ENCODE measurements at regions not wholly inside any gene's neighbourhood (a gene's known extent, or its start where the extent isn't known, plus 50 kb on each side); places are given as distances from the start of the nearest gene placed in this dataset.

DNA sequence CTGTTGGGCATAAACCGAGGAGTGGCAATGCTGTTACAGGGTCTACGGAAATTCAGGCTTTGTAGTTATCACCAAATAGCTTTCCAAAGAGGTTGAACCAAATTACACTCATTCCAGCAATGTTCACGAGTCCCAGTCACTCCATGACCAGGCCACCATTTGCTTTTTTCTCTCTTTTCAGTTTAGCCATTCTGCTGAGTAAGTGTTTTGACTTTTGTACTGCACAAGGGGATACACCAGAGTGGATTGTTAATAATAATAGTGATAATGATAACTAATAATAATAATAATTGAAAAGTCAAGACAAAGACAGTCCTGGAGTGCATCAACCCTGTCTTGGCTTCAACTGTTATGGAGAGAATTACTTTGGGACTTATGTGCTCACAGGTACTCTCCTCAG lies 343.5 kb downstream of the AACS start:
- ATAC-seq (no peak), DNase-seq (ENCODE audit: low spot score) (no peak)
- Histone ChIP-seq H3K36me3 (ENCODE audit: insufficient read depth) (no peaks in the 10 kb centered on the region), H3F3A (replicated peaks; ENCODE audit: low read depth) (no peaks in the 10 kb centered on the region), H3K4me3 (no peak overlapping the region), H4K20me1 (replicated peaks; ENCODE audit: insufficient read depth) (no peaks in the 10 kb centered on the region; the same call in 1 of the 2 replicates), H3K27me3 (ENCODE audit: insufficient read depth) (no peaks in the 10 kb centered on the region), H2AFZ (no peak overlapping the region), H3K9me2 (ENCODE audit: insufficient read depth) (no peaks in the 10 kb centered on the region), H3K4me1 (ENCODE audit: insufficient read depth) (no peaks in the 10 kb centered on the region), H3K4me2 (no peak overlapping the region), H3K27ac (ENCODE audit: low read depth) (no peak overlapping the region), H3K79me2 (replicated peaks; ENCODE audit: insufficient read depth) (peaks cover 15% of the 10 kb centered on the region; the same call in 1 of the 2 replicates)
- H3K27ac Mint-ChIP-seq, result no peak overlapping the region; the same call in 1 of the 2 replicates
- no peak overlapping the region for H3K4me3 Mint-ChIP-seq
- peaks cover 5% of the 10 kb centered on the region for H3K36me3 Mint-ChIP-seq (ENCODE audit: low read depth)
- H3K4me1 Mint-ChIP-seq, result peaks cover 14% of the 10 kb centered on the region
- no peak for TF ChIP-seq STAT1 (IDR thresholded peaks at IDR 0.05; ENCODE audit: unreplicated experiment)
- no peak for TF ChIP-seq ETS1 (IDR thresholded peaks at IDR 0.05)
- TF ChIP-seq ZNF114 (CRISPR knock-in tag; IDR thresholded peaks at IDR 0.05), result no peak
- no peak for TF ChIP-seq CREB1 (CRISPR knock-in tag; IDR thresholded peaks at IDR 0.05; ENCODE audit: low read depth)
- TF ChIP-seq, protein P1, sequence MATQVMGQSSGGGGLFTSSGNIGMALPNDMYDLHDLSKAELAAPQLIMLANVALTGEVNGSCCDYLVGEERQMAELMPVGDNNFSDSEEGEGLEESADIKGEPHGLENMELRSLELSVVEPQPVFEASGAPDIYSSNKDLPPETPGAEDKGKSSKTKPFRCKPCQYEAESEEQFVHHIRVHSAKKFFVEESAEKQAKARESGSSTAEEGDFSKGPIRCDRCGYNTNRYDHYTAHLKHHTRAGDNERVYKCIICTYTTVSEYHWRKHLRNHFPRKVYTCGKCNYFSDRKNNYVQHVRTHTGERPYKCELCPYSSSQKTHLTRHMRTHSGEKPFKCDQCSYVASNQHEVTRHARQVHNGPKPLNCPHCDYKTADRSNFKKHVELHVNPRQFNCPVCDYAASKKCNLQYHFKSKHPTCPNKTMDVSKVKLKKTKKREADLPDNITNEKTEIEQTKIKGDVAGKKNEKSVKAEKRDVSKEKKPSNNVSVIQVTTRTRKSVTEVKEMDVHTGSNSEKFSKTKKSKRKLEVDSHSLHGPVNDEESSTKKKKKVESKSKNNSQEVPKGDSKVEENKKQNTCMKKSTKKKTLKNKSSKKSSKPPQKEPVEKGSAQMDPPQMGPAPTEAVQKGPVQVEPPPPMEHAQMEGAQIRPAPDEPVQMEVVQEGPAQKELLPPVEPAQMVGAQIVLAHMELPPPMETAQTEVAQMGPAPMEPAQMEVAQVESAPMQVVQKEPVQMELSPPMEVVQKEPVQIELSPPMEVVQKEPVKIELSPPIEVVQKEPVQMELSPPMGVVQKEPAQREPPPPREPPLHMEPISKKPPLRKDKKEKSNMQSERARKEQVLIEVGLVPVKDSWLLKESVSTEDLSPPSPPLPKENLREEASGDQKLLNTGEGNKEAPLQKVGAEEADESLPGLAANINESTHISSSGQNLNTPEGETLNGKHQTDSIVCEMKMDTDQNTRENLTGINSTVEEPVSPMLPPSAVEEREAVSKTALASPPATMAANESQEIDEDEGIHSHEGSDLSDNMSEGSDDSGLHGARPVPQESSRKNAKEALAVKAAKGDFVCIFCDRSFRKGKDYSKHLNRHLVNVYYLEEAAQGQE (IDR thresholded peaks at IDR 0.05; ENCODE audit: unreplicated experiment), result no peak
- TF ChIP-seq ZNF462 (CRISPR knock-in tag; IDR thresholded peaks at IDR 0.05), result no peak
- no peak for TF ChIP-seq NANOG (IDR thresholded peaks at IDR 0.05; ENCODE audit: borderline replicate concordance)
- TF ChIP-seq EZH2 (IDR thresholded peaks at IDR 0.05; ENCODE audit: low read depth, unreplicated experiment), result no peak
- TF ChIP-seq EZH2phosphoT487 (IDR thresholded peaks at IDR 0.05; ENCODE audit: unreplicated experiment), result no peak
- TF ChIP-seq ZNF331 (CRISPR knock-in tag; IDR thresholded peaks at IDR 0.05; ENCODE audit: low read depth), result no peak
- TF ChIP-seq JUNB (IDR thresholded peaks at IDR 0.05; ENCODE audit: unreplicated experiment), result no peak
- TF ChIP-seq, protein P2, sequence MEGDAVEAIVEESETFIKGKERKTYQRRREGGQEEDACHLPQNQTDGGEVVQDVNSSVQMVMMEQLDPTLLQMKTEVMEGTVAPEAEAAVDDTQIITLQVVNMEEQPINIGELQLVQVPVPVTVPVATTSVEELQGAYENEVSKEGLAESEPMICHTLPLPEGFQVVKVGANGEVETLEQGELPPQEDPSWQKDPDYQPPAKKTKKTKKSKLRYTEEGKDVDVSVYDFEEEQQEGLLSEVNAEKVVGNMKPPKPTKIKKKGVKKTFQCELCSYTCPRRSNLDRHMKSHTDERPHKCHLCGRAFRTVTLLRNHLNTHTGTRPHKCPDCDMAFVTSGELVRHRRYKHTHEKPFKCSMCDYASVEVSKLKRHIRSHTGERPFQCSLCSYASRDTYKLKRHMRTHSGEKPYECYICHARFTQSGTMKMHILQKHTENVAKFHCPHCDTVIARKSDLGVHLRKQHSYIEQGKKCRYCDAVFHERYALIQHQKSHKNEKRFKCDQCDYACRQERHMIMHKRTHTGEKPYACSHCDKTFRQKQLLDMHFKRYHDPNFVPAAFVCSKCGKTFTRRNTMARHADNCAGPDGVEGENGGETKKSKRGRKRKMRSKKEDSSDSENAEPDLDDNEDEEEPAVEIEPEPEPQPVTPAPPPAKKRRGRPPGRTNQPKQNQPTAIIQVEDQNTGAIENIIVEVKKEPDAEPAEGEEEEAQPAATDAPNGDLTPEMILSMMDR (conservative IDR thresholded peaks at IDR 0.05; ENCODE audit: low read depth in 2 of 2), result no peak
- TF ChIP-seq POLR2AphosphoS5 (IDR thresholded peaks at IDR 0.05; ENCODE audit: low read depth), result no peak
- peaks cover 14% of the 10 kb centered on the region for H3K27me3 Mint-ChIP-seq (ENCODE audit: insufficient read depth, low read depth, poor library complexity)
- H3K9me3 Mint-ChIP-seq, result peaks cover 3% of the 10 kb centered on the region; the same call in 2 of the 3 replicates
